ENCODE measurements at regions not wholly inside any gene's neighbourhood (a gene's known extent, or its start where the extent isn't known, plus 50 kb on each side); places are given as distances from the start of the nearest gene placed in this dataset.

- 77 to 87% methylated on average over 5 of the region's 5 CpGs for whole genome bisulfite sequencing, 2 donors
- intact Hi-C loops (cut with DNase I; ENCODE audit: low total_unique reads), result no loop called here
- no peaks in the 10 kb centered on the region for H3K4me1 ChIP-seq
- no peak for DNase-seq
- TF ChIP-seq POLR2A (IDR thresholded peaks at IDR 0.05), result no peak
- no peak for TF ChIP-seq CTCF (IDR thresholded peaks at IDR 0.05)
- H3K27me3 ChIP-seq, result no peaks in the 10 kb centered on the region
- H3K4me3 ChIP-seq, result no peak overlapping the region
- H3K27ac ChIP-seq, result no peak overlapping the region
- H3K36me3 ChIP-seq (ENCODE audit: low read depth, missing control alignments), result no peaks in the 10 kb centered on the region
- H3K9me3 ChIP-seq, result no peaks in the 10 kb centered on the region
Observed at GRCh38 chr4:24339260-24339659, 245.1 kb downstream of the DHX15 start.

GRCh38 chr4:24337451-24338190 lies 246.7 kb downstream of the DHX15 start:
- whole genome bisulfite sequencing, 2 donors, result 89 to 91% methylated on average over 13 of the region's 13 CpGs
- H3K36me3 ChIP-seq (ENCODE audit: low read depth, missing control alignments), result no peaks in the 10 kb centered on the region
- H3K9me3 ChIP-seq, result no peaks in the 10 kb centered on the region
- H3K4me3 ChIP-seq, result no peak overlapping the region
- H3K27ac ChIP-seq, result no peak overlapping the region
- H3K27me3 ChIP-seq, result no peaks in the 10 kb centered on the region
- TF ChIP-seq CTCF (IDR thresholded peaks at IDR 0.05) (no peak), POLR2A (IDR thresholded peaks at IDR 0.05) (no peak)
- H3K4me1 ChIP-seq, result no peaks in the 10 kb centered on the region
- no peak for DNase-seq
- intact Hi-C loops (cut with DNase I; ENCODE audit: low total_unique reads), result no loop called here

DNA sequence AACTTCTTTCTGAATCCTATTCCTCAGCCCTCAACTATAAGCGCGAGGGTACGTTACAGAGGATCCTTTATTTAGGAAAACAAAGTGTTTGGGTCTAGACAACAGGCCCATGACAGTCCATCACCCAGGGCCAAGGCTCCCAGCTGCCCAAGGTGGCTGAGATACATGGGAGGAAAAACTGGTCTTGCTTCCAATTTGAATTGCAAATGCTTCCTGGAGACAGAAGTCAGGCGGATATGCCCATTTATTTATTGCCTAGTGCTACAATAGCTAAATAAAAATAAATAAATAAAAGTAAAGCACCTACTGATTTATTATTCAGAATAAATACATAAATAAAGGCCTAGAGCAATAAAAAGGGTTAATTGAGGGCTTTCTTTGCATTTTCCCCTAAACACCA lies 248.7 kb downstream of the DHX15 start:
- Histone ChIP-seq H3K4me1 (no peaks in the 10 kb centered on the region), H3K9me3 (no peaks in the 10 kb centered on the region), H3K4me3 (no peak overlapping the region), H3K27ac (no peak overlapping the region), H3K27me3 (no peaks in the 10 kb centered on the region), H3K36me3 (ENCODE audit: low read depth, missing control alignments) (no peaks in the 10 kb centered on the region)
- no peak for DNase-seq
- intact Hi-C loops (cut with DNase I; ENCODE audit: low total_unique reads), result no loop called here
- WGBS, 2 donors, result 97 to 98% methylated on average over 4 of the region's 4 CpGs
- TF ChIP-seq POLR2A (IDR thresholded peaks at IDR 0.05), result no peak
- TF ChIP-seq CTCF (IDR thresholded peaks at IDR 0.05), result no peak

DNA sequence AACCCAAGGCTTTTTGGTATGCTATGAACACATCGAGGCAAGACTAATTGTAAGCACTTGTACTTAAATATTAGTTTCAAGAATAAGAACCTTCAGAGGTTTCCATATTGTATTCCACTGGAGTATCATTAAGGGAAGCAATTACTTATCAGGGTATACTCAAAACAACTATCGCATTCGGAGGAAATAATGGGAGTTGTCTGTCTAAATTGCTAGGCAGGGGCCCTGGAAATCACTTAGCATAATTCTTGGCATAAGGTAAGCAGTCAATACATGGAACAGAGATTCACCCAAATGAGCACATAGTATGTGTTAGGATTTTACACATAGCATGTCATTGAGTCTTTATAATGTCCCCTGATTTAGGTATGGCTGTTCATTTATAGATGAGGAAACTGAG lies 249.4 kb downstream of the DHX15 start:
- Histone ChIP-seq H3K36me3 (ENCODE audit: low read depth, missing control alignments) (no peaks in the 10 kb centered on the region), H3K4me3 (no peak overlapping the region), H3K27me3 (no peaks in the 10 kb centered on the region), H3K27ac (no peak overlapping the region), H3K4me1 (no peaks in the 10 kb centered on the region), H3K9me3 (no peaks in the 10 kb centered on the region)
- 87 to 90% methylated on average over 3 of the region's 3 CpGs for WGBS, 2 donors
- no peak for DNase-seq
- intact Hi-C loops (cut with DNase I; ENCODE audit: low total_unique reads), result no loop called here
- no peak for TF ChIP-seq CTCF (IDR thresholded peaks at IDR 0.05)
- no peak for TF ChIP-seq POLR2A (IDR thresholded peaks at IDR 0.05)

DNA sequence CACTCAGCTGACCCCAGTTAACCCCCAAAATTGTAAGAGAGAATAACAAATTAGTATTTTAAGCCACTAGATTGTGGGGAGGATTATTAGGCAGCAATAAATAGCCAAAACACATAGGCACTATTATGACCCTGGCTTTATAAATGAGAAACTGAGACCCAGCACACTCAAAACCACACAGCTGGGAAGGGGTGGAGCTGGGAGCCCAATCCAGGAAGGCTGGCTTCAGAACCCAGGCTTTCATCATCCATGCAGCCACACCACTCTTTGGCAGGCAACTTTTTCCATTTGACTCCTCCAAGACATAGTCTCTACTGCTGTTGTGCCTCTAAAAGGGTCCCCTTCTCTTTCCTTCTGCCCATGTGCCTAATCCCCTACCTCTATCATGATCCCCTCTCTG lies 253.8 kb downstream of the DHX15 start:
- H3K36me3 ChIP-seq (ENCODE audit: low read depth, missing control alignments), result no peaks in the 10 kb centered on the region
- intact Hi-C loops (cut with DNase I; ENCODE audit: low total_unique reads), result no loop called here
- no peaks in the 10 kb centered on the region for H3K27me3 ChIP-seq
- DNase-seq, result no peak
- no peaks in the 10 kb centered on the region for H3K4me1 ChIP-seq
- no peaks in the 10 kb centered on the region for H3K9me3 ChIP-seq
- no peak for TF ChIP-seq POLR2A (IDR thresholded peaks at IDR 0.05)
- no peak for TF ChIP-seq CTCF (IDR thresholded peaks at IDR 0.05)
- H3K27ac ChIP-seq, result no peak overlapping the region
- H3K4me3 ChIP-seq, result no peak overlapping the region
